ENCODE measurements at regions not wholly inside any gene's neighbourhood (a gene's known extent, or its start where the extent isn't known, plus 50 kb on each side); places are given as distances from the start of the nearest gene placed in this dataset.

GRCh38 chr3:67864587-67865183, 210.3 kb upstream of the SUCLG2 start:
- no peaks in the 10 kb centered on the region for H3K4me1 ChIP-seq
- H3K4me3 ChIP-seq, result no peak overlapping the region
- intact Hi-C loops (cut with DNase I), result no loop called here
- no peak overlapping the region for H3K27ac ChIP-seq
- DNase-seq, result no peak
- no peak for ATAC-seq
- no peaks in the 10 kb centered on the region for H3K27me3 ChIP-seq (ENCODE audit: low read depth)
- no peaks in the 10 kb centered on the region for H3K9me3 ChIP-seq
- no peak for TF ChIP-seq CTCF (IDR thresholded peaks at IDR 0.05)
- H3K36me3 ChIP-seq, result no peaks in the 10 kb centered on the region

- Histone ChIP-seq H3K4me3 (no peak overlapping the region), H3K27me3 (ENCODE audit: low read depth) (no peaks in the 10 kb centered on the region), H3K36me3 (no peaks in the 10 kb centered on the region), H3K4me1 (no peaks in the 10 kb centered on the region), H3K9me3 (no peaks in the 10 kb centered on the region), H3K27ac (no peak overlapping the region)
- no peak for TF ChIP-seq CTCF (IDR thresholded peaks at IDR 0.05)
- intact Hi-C loops (cut with DNase I), result no loop called here
- ATAC-seq (no peak), DNase-seq (no peak)
Observed at GRCh38 chr3:67863869-67864268, 209.5 kb upstream of the SUCLG2 start.

GRCh38 chr3:67860429-67860828, 206.0 kb upstream of the SUCLG2 start:
- Histone ChIP-seq H3K27ac (no peak overlapping the region), H3K4me3 (no peak overlapping the region), H3K9me3 (no peaks in the 10 kb centered on the region), H3K4me1 (no peaks in the 10 kb centered on the region), H3K27me3 (ENCODE audit: low read depth) (no peaks in the 10 kb centered on the region), H3K36me3 (no peaks in the 10 kb centered on the region)
- intact Hi-C loops (cut with DNase I), result no loop called here
- no peak for TF ChIP-seq CTCF (IDR thresholded peaks at IDR 0.05)
- no peak for ATAC-seq
- DNase-seq, result no peak

- no peak for DNase-seq
- ATAC-seq, result no peak
- intact Hi-C loops (cut with DNase I), result no loop called here
Observed at GRCh38 chr3:67858492-67858891, 204.1 kb upstream of the SUCLG2 start.

GRCh38 chr3:67856718-67857117, 202.3 kb upstream of the SUCLG2 start:
- Histone ChIP-seq H3K4me3 (no peak overlapping the region), H3K27me3 (ENCODE audit: low read depth) (no peaks in the 10 kb centered on the region), H3K9me3 (no peaks in the 10 kb centered on the region), H3K27ac (no peak overlapping the region), H3K36me3 (no peaks in the 10 kb centered on the region), H3K4me1 (no peaks in the 10 kb centered on the region)
- intact Hi-C loops (cut with DNase I), result no loop called here
- ATAC-seq, result no peak
- no peak for TF ChIP-seq CTCF (IDR thresholded peaks at IDR 0.05)
- DNase-seq, result no peak

More at GRCh38 chr3:67858492-67858891, 204.1 kb upstream of the SUCLG2 start:
- no peak for TF ChIP-seq CTCF (IDR thresholded peaks at IDR 0.05)
- Histone ChIP-seq H3K9me3 (no peaks in the 10 kb centered on the region), H3K27me3 (ENCODE audit: low read depth) (no peaks in the 10 kb centered on the region), H3K4me3 (no peak overlapping the region), H3K36me3 (no peaks in the 10 kb centered on the region), H3K4me1 (no peaks in the 10 kb centered on the region), H3K27ac (no peak overlapping the region)

Data from lower lobe of right lung (tissue), 2 donors.